AG09309 (cell line): ENCODE measurements at regions not wholly inside any gene's neighbourhood (a gene's known extent, or its start where the extent isn't known, plus 50 kb on each side); places are given as distances from the start of the nearest gene placed in this dataset.
"Not testable (repeated sequence)": the region's sequence is repeated elsewhere in the genome, so short reads cannot be mapped to it uniquely, and the experiment has no call there.

ENCODE experiments used
- DNase-seq: peaks from one replicate; pipeline ENCODE4 v3.0.0-alpha.2; 2010; ENCODE audit warnings: low read depth
- H3K4me3 ChIP-seq: 2 replicates; pipeline ENCODE4 v1.5.1; 2011; ENCODE audit warnings: mild to moderate bottlenecking, low read depth, low read length, moderate library complexity; ENCODE audit not compliant: control insufficient read depth
- CTCF ChIP-seq: IDR thresholded peaks from 2 replicates; pipeline ENCODE4 v1.5.1; 2011; ENCODE audit warnings: mild to moderate bottlenecking, low read depth, low read length, inconsistent platforms; ENCODE audit not compliant: insufficient read depth, control insufficient read depth; ENCODE audit errors: missing control alignments

GRCh38 chr3:90182291-90182976, 1075.0 kb downstream of the EPHA3 start:
- peak overlapping the region; percentile 27 for H3K4me3 ChIP-seq
- peak; percentile 31 for TF ChIP-seq CTCF
- not testable (repeated sequence) for DNase-seq

GRCh38 chr3:90184861-90185260, 1077.4 kb downstream of the EPHA3 start:
- no peak for TF ChIP-seq CTCF
- DNase-seq = no peak
- no peak overlapping the region for H3K4me3 ChIP-seq

GRCh38 chr3:90197383-90197782, 1090.0 kb downstream of the EPHA3 start:
- not testable (repeated sequence) for H3K4me3 ChIP-seq, DNase-seq

- not testable (repeated sequence) for H3K4me3 ChIP-seq, DNase-seq
Measured at GRCh38 chr3:90202931-90203330, 1095.5 kb downstream of the EPHA3 start.

GRCh38 chr3:90206482-90206881, 1099.1 kb downstream of the EPHA3 start:
- not testable (repeated sequence) for H3K4me3 ChIP-seq, DNase-seq

GRCh38 chr3:90207353-90208097, 1100.1 kb downstream of the EPHA3 start:
- H3K4me3 ChIP-seq, DNase-seq: not testable (repeated sequence)

GRCh38 chr3:90221900-90222299, 1114.5 kb downstream of the EPHA3 start:
- H3K4me3 ChIP-seq = no peak overlapping the region
- no peak for DNase-seq
- TF ChIP-seq CTCF = no peak

- TF ChIP-seq CTCF = no peak
- H3K4me3 ChIP-seq = no peak overlapping the region
- no peak for DNase-seq
Measured at GRCh38 chr3:90241481-90241880, 1134.1 kb downstream of the EPHA3 start.

- no peak overlapping the region for H3K4me3 ChIP-seq
- DNase-seq = no peak
- TF ChIP-seq CTCF = no peak
Measured at GRCh38 chr3:90253131-90253530, 1145.7 kb downstream of the EPHA3 start.
